ENCODE measurements at regions not wholly inside any gene's neighbourhood (a gene's known extent, or its start where the extent isn't known, plus 50 kb on each side); places are given as distances from the start of the nearest gene placed in this dataset.

- TF ChIP-seq CTCF (IDR thresholded peaks at IDR 0.05; ENCODE audit: low read depth, low read length) (no peak), POLR2A (IDR thresholded peaks at IDR 0.05; ENCODE audit: extremely low read depth, insufficient read length) (no peak), MAX (IDR thresholded peaks at IDR 0.05; ENCODE audit: low read depth, low read length) (no peak)
Measured at GRCh38 chr6:21354805-21355238, 238.7 kb upstream of the SOX4 start.
